Hepatocyte (in vitro differentiated cells): ENCODE measurements at regions not wholly inside any gene's neighbourhood (a gene's known extent, or its start where the extent isn't known, plus 50 kb on each side); places are given as distances from the start of the nearest gene placed in this dataset.
A peak's percentile ranks its signal among the peaks of the same experiment; 100 is the strongest.

Source experiments
- DNase-seq: peaks from one replicate; pipeline ENCODE4 v3.0.0-alpha.2; 2016; ENCODE audit warnings: low spot score
- H2AFZ ChIP-seq: fragments of 200-600 bp; sonication (generic); 2 replicates; pipeline ENCODE4 v1.6.0; 2016; ENCODE audit warnings: antibody characterized with exemption, mild to moderate bottlenecking
- H3K27ac ChIP-seq: fragments of 200-600 bp; sonication (generic); 2 replicates; pipeline ENCODE4 v1.5.1; 2016; ENCODE audit warnings: mild to moderate bottlenecking
- H3K27me3 ChIP-seq: fragments of 200-600 bp; sonication (generic); 2 replicates; pipeline ENCODE4 v1.6.1; 2016
- H3K36me3 ChIP-seq: fragments of 200-600 bp; sonication (generic); replicated peaks from 2 replicates; pipeline ENCODE4 v1.5.1; 2016; ENCODE audit warnings: low read depth; ENCODE audit not compliant: insufficient read depth
- H3K4me1 ChIP-seq: fragments of 200-600 bp; sonication (generic); 2 replicates; pipeline ENCODE4 v1.5.1; 2016; ENCODE audit warnings: mild to moderate bottlenecking, moderate library complexity; ENCODE audit not compliant: insufficient read depth
- H3K4me2 ChIP-seq: fragments of 200-600 bp; sonication (generic); 2 replicates; pipeline ENCODE4 v1.6.0; 2016
- H3K4me3 ChIP-seq: fragments of 200-600 bp; sonication (generic); 2 replicates; pipeline ENCODE4 v1.5.1; 2016; ENCODE audit warnings: mild to moderate bottlenecking
- H3K79me2 ChIP-seq: fragments of 200-600 bp; sonication (generic); 2 replicates; pipeline ENCODE4 v1.6.0; 2017; ENCODE audit warnings: mild to moderate bottlenecking
- H3K9me2 ChIP-seq: fragments of 200-600 bp; sonication (generic); replicated peaks from 2 replicates; pipeline ENCODE4 v1.6.0; 2017; ENCODE audit warnings: mild to moderate bottlenecking; ENCODE audit not compliant: insufficient read depth
- H3K9me3 ChIP-seq: fragments of 200-600 bp; sonication (generic); 2 replicates; pipeline ENCODE4 v1.5.1; 2016; ENCODE audit warnings: low read depth, mild to moderate bottlenecking
- H4K20me1 ChIP-seq: fragments of 200-600 bp; sonication (generic); 2 replicates; pipeline ENCODE4 v1.6.0; 2016; ENCODE audit warnings: mild to moderate bottlenecking; ENCODE audit not compliant: insufficient read depth, poor library complexity, severe bottlenecking
- CTCF ChIP-seq: fragments of 200-600 bp; sonication (generic); IDR thresholded peaks from 2 replicates; pipeline ENCODE4 v1.5.1; 2016; ENCODE audit warnings: antibody characterized with exemption, mild to moderate bottlenecking; ENCODE audit not compliant: poor library complexity
- EZH2 ChIP-seq: fragments of 200-600 bp; sonication (generic); IDR thresholded peaks from 2 replicates; pipeline ENCODE4 v1.6.1; 2016; ENCODE audit warnings: antibody characterized with exemption, mild to moderate bottlenecking, borderline replicate concordance
- EZH2phosphoT487 ChIP-seq: fragments of 200-600 bp; sonication (generic); IDR thresholded peaks from one replicate; pipeline ENCODE4 v1.6.1; 2018; ENCODE audit warnings: antibody characterized with exemption, mild to moderate bottlenecking, low read depth, moderate library complexity; ENCODE audit not compliant: unreplicated experiment, severe bottlenecking
- WGBS: methylation state at CpG from one replicate; pipeline ENCODE4 v1.1.6; 2016; ENCODE audit warnings: low lambda C conversion rate; ENCODE audit errors: missing lambda C conversion rate; 5-methylcytosine and 5-hydroxymethylcytosine counted together

- Histone ChIP-seq H3K9me3 (no peaks in the 10 kb centered on the region), H3K36me3 (no peaks in the 10 kb centered on the region), H3K4me2 (no peak overlapping the region), H3K79me2 (no peaks in the 10 kb centered on the region), H2AFZ (no peak overlapping the region), H3K9me2 (no peaks in the 10 kb centered on the region), H3K4me3 (no peak overlapping the region), H3K27ac (no peak overlapping the region), H4K20me1 (no peaks in the 10 kb centered on the region), H3K4me1 (peaks cover 9% of the 10 kb centered on the region), H3K27me3 (peaks cover 5% of the 10 kb centered on the region)
- no peak for TF ChIP-seq EZH2phosphoT487
- TF ChIP-seq CTCF: no peak
- TF ChIP-seq EZH2: no peak
- 16% methylated on average over 5 of the region's 5 CpGs for WGBS
- DNase-seq: no peak
Observed at GRCh38 chr3:181941250-181941649, 229.5 kb downstream of the SOX2 start.

- H2AFZ ChIP-seq: peak overlapping the region; percentile 25
- H3K27me3 ChIP-seq: peaks cover 5% of the 10 kb centered on the region
- WGBS: 30% methylated on average over 6 of the region's 6 CpGs
- no peaks in the 10 kb centered on the region for H3K9me2 ChIP-seq
- no peak overlapping the region for H3K4me2 ChIP-seq
- H3K36me3 ChIP-seq: no peaks in the 10 kb centered on the region
- H4K20me1 ChIP-seq: no peaks in the 10 kb centered on the region
- TF ChIP-seq EZH2phosphoT487: no peak
- TF ChIP-seq CTCF: no peak
- no peak for TF ChIP-seq EZH2
- no peaks in the 10 kb centered on the region for H3K79me2 ChIP-seq
- H3K4me3 ChIP-seq: no peak overlapping the region
- H3K4me1 ChIP-seq: peaks cover 9% of the 10 kb centered on the region
- DNase-seq: no peak
- no peak overlapping the region for H3K27ac ChIP-seq
- H3K9me3 ChIP-seq: no peaks in the 10 kb centered on the region
Observed at GRCh38 chr3:181943285-181943684, 231.6 kb downstream of the SOX2 start.

- Histone ChIP-seq H3K79me2 (no peaks in the 10 kb centered on the region), H3K4me1 (peaks cover 9% of the 10 kb centered on the region), H3K4me2 (no peak overlapping the region), H3K27me3 (no peaks in the 10 kb centered on the region), H2AFZ (no peak overlapping the region), H3K9me3 (no peaks in the 10 kb centered on the region), H3K36me3 (no peaks in the 10 kb centered on the region), H3K9me2 (no peaks in the 10 kb centered on the region), H4K20me1 (no peaks in the 10 kb centered on the region), H3K4me3 (no peak overlapping the region), H3K27ac (no peak overlapping the region)
- WGBS: 34% methylated on average over 1 of the region's 1 CpG
- DNase-seq: no peak
- TF ChIP-seq EZH2phosphoT487 (no peak), EZH2 (no peak), CTCF (no peak)
Observed at GRCh38 chr3:181947606-181948005, 235.9 kb downstream of the SOX2 start.

- WGBS: 49% methylated on average over 2 of the region's 2 CpGs
- Histone ChIP-seq H3K36me3 (no peaks in the 10 kb centered on the region), H3K27me3 (no peaks in the 10 kb centered on the region), H3K9me2 (no peaks in the 10 kb centered on the region), H3K79me2 (no peaks in the 10 kb centered on the region), H3K4me2 (no peak overlapping the region), H2AFZ (no peak overlapping the region), H3K4me1 (peaks cover 3% of the 10 kb centered on the region), H3K27ac (no peak overlapping the region), H4K20me1 (no peaks in the 10 kb centered on the region), H3K4me3 (no peak overlapping the region), H3K9me3 (no peaks in the 10 kb centered on the region)
- DNase-seq: peak; percentile 28
- TF ChIP-seq CTCF: peak; percentile 37
- TF ChIP-seq EZH2: no peak
Observed at GRCh38 chr3:181948286-181948685, 236.6 kb downstream of the SOX2 start.
